CD1c-positive myeloid dendritic cell (primary cell): ENCODE measurements at regions not wholly inside any gene's neighbourhood (a gene's known extent, or its start where the extent isn't known, plus 50 kb on each side); places are given as distances from the start of the nearest gene placed in this dataset.
"Not testable (repeated sequence)": the region's sequence is repeated elsewhere in the genome, so short reads cannot be mapped to it uniquely, and the experiment has no call there.

Experiments
- DNase-seq: peaks from one replicate; pipeline ENCODE4 v3.0.0-alpha.2; 2016; ENCODE audit errors: extremely low spot score

- no peak for DNase-seq
Measured at GRCh38 chr3:26145769-26146168, 355.9 kb downstream of the OXSM start.

- DNase-seq: not testable (repeated sequence)
Measured at GRCh38 chr3:26157428-26157827, 367.5 kb downstream of the OXSM start.

- DNase-seq: no peak
Measured at GRCh38 chr3:26171006-26171405, 381.1 kb downstream of the OXSM start.

- no peak for DNase-seq
Measured at GRCh38 chr3:26191556-26191955, 401.7 kb downstream of the OXSM start.

- DNase-seq: no peak
Measured at GRCh38 chr3:26193558-26193957, 403.7 kb downstream of the OXSM start.

GRCh38 chr3:26196781-26197180 is 406.9 kb downstream of the OXSM start:
- DNase-seq: no peak

- DNase-seq: no peak
Measured at GRCh38 chr3:26198609-26199008, 408.7 kb downstream of the OXSM start.

GRCh38 chr3:26202169-26202568 is 412.3 kb downstream of the OXSM start:
- DNase-seq: no peak

- DNase-seq: no peak
Measured at GRCh38 chr3:26205475-26205874, 415.6 kb downstream of the OXSM start.

- DNase-seq: no peak
Measured at GRCh38 chr3:26208201-26208600, 414.4 kb upstream of the LRRC3B start.

GRCh38 chr3:26229801-26230200 is 392.8 kb upstream of the LRRC3B start:
- DNase-seq: no peak

- DNase-seq: no peak
Measured at GRCh38 chr3:26233374-26233773, 389.2 kb upstream of the LRRC3B start.

- no peak for DNase-seq
Measured at GRCh38 chr3:26236531-26236930, 386.0 kb upstream of the LRRC3B start.

- DNase-seq: no peak
Measured at GRCh38 chr3:26237036-26237682, 385.4 kb upstream of the LRRC3B start.

- not testable (repeated sequence) for DNase-seq
Measured at GRCh38 chr3:26244586-26244985, 378.0 kb upstream of the LRRC3B start.

- no peak for DNase-seq
Measured at GRCh38 chr3:26245236-26245635, 377.3 kb upstream of the LRRC3B start.

GRCh38 chr3:26246901-26247300 is 375.7 kb upstream of the LRRC3B start:
- DNase-seq: no peak

GRCh38 chr3:26247712-26248111 is 374.9 kb upstream of the LRRC3B start:
- no peak for DNase-seq

GRCh38 chr3:26252001-26252400 is 370.6 kb upstream of the LRRC3B start:
- DNase-seq: no peak

GRCh38 chr3:26256224-26256623 is 366.3 kb upstream of the LRRC3B start:
- no peak for DNase-seq

GRCh38 chr3:26259176-26259575 is 363.4 kb upstream of the LRRC3B start:
- DNase-seq: no peak

- DNase-seq: no peak
Measured at GRCh38 chr3:26260139-26260538, 362.4 kb upstream of the LRRC3B start.

- DNase-seq: no peak
Measured at GRCh38 chr3:26264708-26265107, 357.9 kb upstream of the LRRC3B start.

- no peak for DNase-seq
Measured at GRCh38 chr3:26271848-26272247, 350.7 kb upstream of the LRRC3B start.
